ENCODE measurements at regions not wholly inside any gene's neighbourhood (a gene's known extent, or its start where the extent isn't known, plus 50 kb on each side); places are given as distances from the start of the nearest gene placed in this dataset.
"Not testable (repeated sequence)": the region's sequence is repeated elsewhere in the genome, so short reads cannot be mapped to it uniquely, and the experiment has no call there.

- intact Hi-C loops (cut with DNase I): no loop called here
- TF ChIP-seq CTCF (IDR thresholded peaks at IDR 0.05): no peak
- TF ChIP-seq POLR2AphosphoS5 (IDR thresholded peaks at IDR 0.05; ENCODE audit: insufficient read depth in 1 of 2, low read depth in 1 of 2): no peak
- no peak for TF ChIP-seq POLR2A (IDR thresholded peaks at IDR 0.05)
- no peak overlapping the region for H3K4me3 ChIP-seq
Measured at GRCh38 chr3:118228151-118228550, 806.5 kb downstream of the IGSF11 start.

GRCh38 chr3:118229196-118229595 lies 805.5 kb downstream of the IGSF11 start:
- no peak overlapping the region for H3K4me3 ChIP-seq
- intact Hi-C loops (cut with DNase I): no loop called here
- no peaks in the 10 kb centered on the region for H3K9me3 ChIP-seq
- H3K27ac ChIP-seq: no peak overlapping the region
- no peaks in the 10 kb centered on the region for H3K4me1 ChIP-seq
- no peaks in the 10 kb centered on the region for H3K27me3 ChIP-seq
- TF ChIP-seq POLR2AphosphoS5 (IDR thresholded peaks at IDR 0.05; ENCODE audit: insufficient read depth in 1 of 2, low read depth in 1 of 2) (no peak), CTCF (IDR thresholded peaks at IDR 0.05) (no peak), POLR2A (IDR thresholded peaks at IDR 0.05) (no peak)
- no peaks in the 10 kb centered on the region for H3K36me3 ChIP-seq
- DNase-seq (ENCODE audit: extremely low spot score in 2 of 2): no peak

More at GRCh38 chr3:118228151-118228550, 806.5 kb downstream of the IGSF11 start:
- no peaks in the 10 kb centered on the region for H3K36me3 ChIP-seq
- H3K9me3 ChIP-seq: no peaks in the 10 kb centered on the region
- no peak for DNase-seq (ENCODE audit: extremely low spot score in 2 of 2)
- no peaks in the 10 kb centered on the region for H3K27me3 ChIP-seq
- H3K4me1 ChIP-seq: no peaks in the 10 kb centered on the region
- H3K27ac ChIP-seq: no peak overlapping the region

- H3K4me3 ChIP-seq: no peak overlapping the region
- no peaks in the 10 kb centered on the region for H3K27me3 ChIP-seq
- no peaks in the 10 kb centered on the region for H3K9me3 ChIP-seq
- no peaks in the 10 kb centered on the region for H3K36me3 ChIP-seq
- no peak for TF ChIP-seq POLR2AphosphoS5 (IDR thresholded peaks at IDR 0.05; ENCODE audit: insufficient read depth in 1 of 2, low read depth in 1 of 2)
- H3K4me1 ChIP-seq: no peaks in the 10 kb centered on the region
- intact Hi-C loops (cut with DNase I): no loop called here
- no peak for DNase-seq (ENCODE audit: extremely low spot score in 2 of 2)
- no peak overlapping the region for H3K27ac ChIP-seq
Measured at GRCh38 chr3:118231578-118231977, 803.1 kb downstream of the IGSF11 start.

GRCh38 chr3:118239253-118239652 lies 795.4 kb downstream of the IGSF11 start:
- intact Hi-C loops (cut with DNase I): no loop called here
- DNase-seq (ENCODE audit: extremely low spot score in 2 of 2): no peak
- Histone ChIP-seq H3K27me3 (no peaks in the 10 kb centered on the region), H3K36me3 (no peaks in the 10 kb centered on the region), H3K27ac (no peak overlapping the region), H3K4me3 (no peak overlapping the region), H3K9me3 (no peaks in the 10 kb centered on the region), H3K4me1 (no peaks in the 10 kb centered on the region)
- no peak for TF ChIP-seq POLR2AphosphoS5 (IDR thresholded peaks at IDR 0.05; ENCODE audit: insufficient read depth in 1 of 2, low read depth in 1 of 2)
- no peak for TF ChIP-seq POLR2A (IDR thresholded peaks at IDR 0.05)

- no peaks in the 10 kb centered on the region for H3K9me3 ChIP-seq
- H3K27me3 ChIP-seq: no peaks in the 10 kb centered on the region
- no peak overlapping the region for H3K4me3 ChIP-seq
- no peaks in the 10 kb centered on the region for H3K4me1 ChIP-seq
- TF ChIP-seq CTCF (IDR thresholded peaks at IDR 0.05): no peak
- TF ChIP-seq POLR2A (IDR thresholded peaks at IDR 0.05): no peak
- DNase-seq (ENCODE audit: extremely low spot score in 2 of 2): no peak
- no peak overlapping the region for H3K27ac ChIP-seq
- intact Hi-C loops (cut with DNase I): no loop called here
- no peaks in the 10 kb centered on the region for H3K36me3 ChIP-seq
Measured at GRCh38 chr3:118244761-118245160, 789.9 kb downstream of the IGSF11 start.

- Histone ChIP-seq H3K27me3 (no peaks in the 10 kb centered on the region), H3K4me1 (no peaks in the 10 kb centered on the region), H3K9me3 (no peaks in the 10 kb centered on the region), H3K36me3 (no peaks in the 10 kb centered on the region), H3K4me3 (no peak overlapping the region), H3K27ac (no peak overlapping the region)
- intact Hi-C loops (cut with DNase I): no loop called here
- TF ChIP-seq CTCF (IDR thresholded peaks at IDR 0.05) (no peak), POLR2AphosphoS5 (IDR thresholded peaks at IDR 0.05; ENCODE audit: insufficient read depth in 1 of 2, low read depth in 1 of 2) (no peak), POLR2A (IDR thresholded peaks at IDR 0.05) (no peak)
- no peak for DNase-seq (ENCODE audit: extremely low spot score in 2 of 2)
Measured at GRCh38 chr3:118245312-118245711, 789.3 kb downstream of the IGSF11 start.

GRCh38 chr3:118258850-118259249 lies 775.8 kb downstream of the IGSF11 start:
- intact Hi-C loops (cut with DNase I); H3K36me3 ChIP-seq; H3K9me3 ChIP-seq; H3K4me1 ChIP-seq; H3K27me3 ChIP-seq; DNase-seq (ENCODE audit: extremely low spot score in 2 of 2); H3K27ac ChIP-seq; H3K4me3 ChIP-seq: not testable (repeated sequence)
